SKM-1 treated with dmso at 0.1 percent for 144 hours (cell line): ENCODE measurements at regions not wholly inside any gene's neighbourhood (a gene's known extent, or its start where the extent isn't known, plus 50 kb on each side); places are given as distances from the start of the nearest gene placed in this dataset.

Source experiments
- DNase-seq: peaks from one replicate; lab custom pipeline; 2025; ENCODE audit not compliant: unreplicated experiment; lab: John Stamatoyannopoulos, UW

- DNase-seq, result no peak
These were observed 183.7 kb downstream of the RGS3 start for GRCh38 chr9:113646946-113647914.

- no peak for DNase-seq
These were observed 184.5 kb downstream of the RGS3 start for GRCh38 chr9:113648048-113648447.

DNA sequence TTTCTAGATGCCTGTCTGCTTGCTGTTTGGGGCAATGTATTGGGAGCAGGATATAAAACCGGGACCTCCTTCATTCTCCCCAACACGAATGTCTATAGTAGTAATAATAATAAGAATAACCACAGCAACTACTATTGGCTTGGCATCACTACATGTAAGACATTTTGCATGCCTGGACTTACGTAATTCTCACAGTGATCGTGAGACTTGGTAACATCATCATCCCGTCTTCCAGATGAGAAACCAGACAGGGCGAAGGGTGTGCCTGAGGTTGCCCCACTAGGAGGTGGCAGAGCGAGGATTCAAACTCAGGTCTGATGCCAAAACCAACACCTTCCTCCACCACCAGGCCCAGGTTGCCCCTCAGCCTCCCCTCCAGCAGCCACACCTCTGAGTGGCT is 185.1 kb downstream of the RGS3 start:
- no peak for DNase-seq

DNA sequence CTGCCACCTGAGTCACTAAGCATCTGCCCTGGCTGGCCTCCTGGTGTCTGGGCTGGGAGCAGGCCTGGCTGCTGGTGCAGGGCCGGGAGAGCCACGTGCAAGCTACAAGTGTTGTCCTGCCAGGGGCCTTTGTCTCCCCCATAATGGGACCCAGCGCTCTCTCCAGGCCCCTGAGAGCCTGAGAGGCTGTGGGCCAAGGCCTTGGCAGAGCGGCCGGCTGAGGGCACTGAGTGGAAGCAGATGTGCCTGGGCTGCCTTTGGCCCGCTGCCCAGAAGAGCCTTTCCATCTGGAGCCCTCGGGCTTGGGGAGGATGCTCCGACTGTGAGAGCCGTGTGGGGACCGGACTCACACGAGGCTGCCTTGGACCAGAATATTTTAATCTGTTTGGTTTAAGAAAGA is 185.5 kb downstream of the RGS3 start:
- DNase-seq, result no peak

DNA sequence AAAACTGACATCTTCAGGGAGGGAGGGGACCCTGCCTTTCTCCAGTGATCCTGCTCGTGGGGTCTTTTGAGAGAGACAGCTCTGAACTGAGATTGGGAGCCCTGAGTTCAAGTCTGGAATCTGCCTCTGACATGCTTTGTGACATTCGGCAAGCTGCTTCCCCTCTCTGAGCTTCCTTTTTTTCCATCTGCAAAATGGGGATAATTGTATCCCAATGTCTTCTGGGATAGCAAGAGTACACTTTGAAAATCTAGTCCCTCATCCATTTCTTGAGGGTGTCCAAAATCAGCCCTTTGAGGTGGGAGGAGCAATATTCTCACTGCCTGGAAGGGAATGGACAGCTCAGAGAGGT is 186.3 kb downstream of the RGS3 start:
- DNase-seq, result no peak

GRCh38 chr9:113650207-113651131 is 186.9 kb downstream of the RGS3 start:
- DNase-seq, result no peak

DNA sequence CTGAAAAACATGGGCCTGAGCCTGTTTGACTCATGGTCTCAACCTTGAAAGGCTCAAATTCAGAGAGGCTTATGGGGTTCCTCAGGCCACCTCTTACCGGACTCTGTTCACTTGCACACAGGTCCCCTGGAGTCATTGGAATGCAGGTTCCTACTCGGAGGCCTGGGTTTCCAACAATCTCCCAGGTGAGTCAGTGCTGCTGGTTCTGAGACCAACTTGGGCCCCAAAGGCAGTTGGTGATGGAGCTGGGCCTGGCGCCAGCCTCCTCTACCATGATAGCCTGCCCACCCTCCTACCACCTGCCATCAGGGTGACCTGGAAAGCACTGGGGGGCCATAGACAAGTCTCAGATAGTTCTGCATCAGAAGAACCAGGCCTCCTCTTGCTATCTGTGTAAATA is 188.4 kb downstream of the RGS3 start:
- DNase-seq, result no peak

- DNase-seq, result no peak
These were observed 189.0 kb downstream of the RGS3 start for GRCh38 chr9:113652355-113653152.

- no peak for DNase-seq
These were observed 190.4 kb downstream of the RGS3 start for GRCh38 chr9:113653746-113654604.

- DNase-seq, result no peak
These were observed 191.3 kb downstream of the RGS3 start for GRCh38 chr9:113654605-113655428.

- DNase-seq, result peak; percentile 15
These were observed 193.5 kb downstream of the RGS3 start for GRCh38 chr9:113656771-113657670.

DNA sequence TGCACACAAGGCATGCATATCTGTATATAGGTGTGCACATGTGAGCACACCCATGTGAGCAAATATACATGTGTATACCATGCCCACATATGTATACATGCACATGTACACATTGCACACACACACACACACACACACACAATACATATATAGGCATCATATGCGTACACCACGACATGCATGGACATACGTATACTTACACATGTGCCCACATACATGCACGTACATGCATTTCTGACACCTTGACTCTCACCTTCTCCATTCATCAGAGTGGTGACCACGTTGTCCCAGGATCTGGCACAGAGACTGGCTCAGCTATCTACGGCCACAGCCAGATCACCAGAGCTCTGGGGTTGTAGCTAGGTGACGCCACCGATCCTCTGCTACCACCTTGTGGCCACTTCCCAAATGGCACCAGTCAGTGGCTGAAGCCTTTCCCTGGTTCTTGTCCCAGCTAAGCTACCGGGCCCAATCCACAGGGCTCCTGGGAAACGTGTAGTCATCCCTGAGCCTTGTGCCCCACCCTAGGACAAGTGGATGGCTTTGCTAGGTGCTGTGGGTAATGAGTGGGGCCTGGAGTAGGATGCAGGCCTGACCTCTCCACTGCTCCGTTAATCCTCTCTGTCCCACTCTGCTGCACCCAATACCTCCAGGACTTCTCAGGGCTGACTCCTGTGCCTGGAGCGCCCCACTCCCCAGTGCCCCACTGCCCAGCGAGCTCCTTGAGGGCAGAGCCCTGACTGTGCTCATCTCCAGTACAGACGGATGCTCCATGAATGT is 194.4 kb downstream of the RGS3 start:
- peak; percentile 60 for DNase-seq

- DNase-seq, result no peak
These were observed 195.0 kb downstream of the RGS3 start for GRCh38 chr9:113658545-113658895.

GRCh38 chr9:113659039-113659438 is 195.5 kb downstream of the RGS3 start:
- DNase-seq, result no peak

DNA sequence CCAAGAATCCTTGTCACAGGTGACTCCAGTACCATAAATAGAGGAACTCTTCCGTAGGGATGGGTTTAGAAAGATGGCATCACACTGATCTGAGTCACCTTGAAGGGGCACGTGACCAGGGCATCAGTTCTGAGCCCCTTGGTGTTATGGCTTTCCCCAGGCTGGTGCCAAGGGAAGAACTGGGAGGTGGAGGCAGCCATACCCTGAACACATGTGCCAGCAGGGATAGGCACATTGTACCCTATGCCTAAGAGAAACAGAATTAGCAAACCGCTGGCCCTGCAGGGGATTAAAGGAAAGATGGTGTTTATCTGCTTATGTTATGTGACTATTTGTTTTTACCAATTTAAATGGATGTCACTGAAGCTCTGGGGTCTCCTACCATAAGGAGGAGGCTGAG is 196.2 kb downstream of the RGS3 start:
- no peak for DNase-seq

GRCh38 chr9:113660196-113660595 is 196.7 kb downstream of the RGS3 start:
- DNase-seq, result no peak

- no peak for DNase-seq
These were observed 197.5 kb downstream of the RGS3 start for GRCh38 chr9:113661074-113661473.
